ENCODE measurements at regions not wholly inside any gene's neighbourhood (a gene's known extent, or its start where the extent isn't known, plus 50 kb on each side); places are given as distances from the start of the nearest gene placed in this dataset.
"Not testable (repeated sequence)": the region's sequence is repeated elsewhere in the genome, so short reads cannot be mapped to it uniquely, and the experiment has no call there.

GRCh38 chr2:111344590-111344989 is 223.9 kb downstream of the BCL2L11 start:
- H3K4me3 ChIP-seq; intact Hi-C loops (cut with DNase I; ENCODE audit: low total_unique reads): not testable (repeated sequence)
- 31 to 45% methylated on average over 1 to 2 of the region's 2 CpGs for WGBS, 2 donors

DNA sequence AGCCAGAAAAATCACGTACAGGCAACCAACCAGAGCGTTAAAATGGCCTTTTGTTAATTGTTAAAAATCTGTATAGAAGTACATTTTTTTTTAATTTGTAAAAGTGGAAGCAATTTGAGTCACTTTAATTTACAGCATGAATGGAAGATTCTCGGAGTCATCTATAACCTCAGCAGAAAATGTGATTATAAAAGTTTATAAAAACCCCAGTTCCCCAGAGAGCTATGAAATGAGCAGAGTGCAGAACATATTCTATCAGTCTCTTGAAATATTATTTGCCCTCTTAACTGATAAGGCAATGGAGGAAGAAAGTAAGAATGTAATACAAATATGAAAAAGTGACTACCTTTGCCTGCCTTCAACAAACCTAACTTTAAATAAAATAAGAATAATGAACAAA is 224.7 kb downstream of the BCL2L11 start:
- 60 to 75% methylated on average over 1 to 2 of the region's 3 CpGs for WGBS, 2 donors
- DNase-seq, result not testable (repeated sequence)

More at GRCh38 chr2:111344590-111344989, 223.9 kb downstream of the BCL2L11 start:
- not testable (repeated sequence) for H3K27me3 ChIP-seq; H3K4me1 ChIP-seq; H3K27ac ChIP-seq; DNase-seq; H3K9me3 ChIP-seq; H3K36me3 ChIP-seq (ENCODE audit: low read depth, missing control alignments)

DNA sequence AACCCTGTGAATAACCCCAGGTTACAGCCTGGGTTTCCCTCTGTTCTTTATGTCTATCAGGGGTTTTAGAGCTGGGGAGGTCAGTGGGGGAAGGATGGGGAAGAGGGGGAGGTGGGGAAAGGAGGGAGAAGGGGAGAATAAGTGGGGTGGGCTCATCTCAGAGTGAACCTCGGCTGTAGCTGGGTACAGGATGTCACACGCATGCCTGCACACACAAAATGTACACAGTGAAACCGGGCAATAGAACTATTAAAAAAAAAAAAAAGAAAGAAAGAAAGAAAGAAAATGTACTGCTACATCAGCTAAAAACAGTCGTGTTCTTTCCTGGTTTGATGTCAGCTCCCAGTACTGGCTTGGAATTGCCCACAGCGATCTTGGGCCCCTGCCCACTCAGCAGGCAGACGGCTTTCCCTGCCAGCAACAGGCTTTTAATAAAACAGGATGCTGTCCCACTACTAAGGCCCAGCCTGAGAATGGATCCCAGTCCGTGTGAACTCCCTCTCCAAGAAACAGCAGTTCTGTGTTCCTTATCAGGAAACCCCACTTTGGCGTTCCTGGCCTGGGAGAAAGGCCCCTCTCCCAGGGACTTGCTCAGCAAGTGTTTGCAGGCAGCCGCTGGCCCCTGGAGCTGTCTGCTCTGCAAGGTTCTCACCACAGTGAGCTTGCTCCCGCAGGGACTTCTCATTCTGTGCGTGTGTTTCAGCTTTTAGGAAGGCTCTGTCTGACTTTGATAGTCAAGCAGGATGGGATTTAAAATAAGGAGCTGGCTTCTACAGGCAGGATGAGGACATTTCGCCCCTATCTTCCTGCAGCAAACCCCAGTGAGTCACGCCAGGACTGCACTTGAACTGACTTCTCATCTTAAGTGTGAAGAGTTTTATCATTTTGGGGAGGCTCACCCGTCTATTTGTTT is 225.6 kb downstream of the BCL2L11 start:
- DNase-seq, result peak; percentile 31
- H3K27ac ChIP-seq; H3K27me3 ChIP-seq; H3K9me3 ChIP-seq; intact Hi-C loops (cut with DNase I; ENCODE audit: low total_unique reads); H3K4me3 ChIP-seq; H3K36me3 ChIP-seq (ENCODE audit: low read depth, missing control alignments); H3K4me1 ChIP-seq: not testable (repeated sequence)
- 12 to 32% methylated on average over 6 to 8 of the region's 14 CpGs for WGBS, 2 donors

More for the DNA sequence above, 224.7 kb downstream of the BCL2L11 start:
- H3K9me3 ChIP-seq; H3K27ac ChIP-seq; intact Hi-C loops (cut with DNase I; ENCODE audit: low total_unique reads); H3K27me3 ChIP-seq; H3K4me3 ChIP-seq; H3K36me3 ChIP-seq (ENCODE audit: low read depth, missing control alignments); H3K4me1 ChIP-seq: not testable (repeated sequence)

GRCh38 chr2:111347695-111348094 is 227.0 kb downstream of the BCL2L11 start:
- H3K9me3 ChIP-seq; H3K4me3 ChIP-seq; DNase-seq; H3K4me1 ChIP-seq; intact Hi-C loops (cut with DNase I; ENCODE audit: low total_unique reads); H3K27me3 ChIP-seq; H3K27ac ChIP-seq; H3K36me3 ChIP-seq (ENCODE audit: low read depth, missing control alignments): not testable (repeated sequence)
- no CpG with 5 or more reads among the region's 1 CpG for WGBS, 2 donors

- H3K27me3 ChIP-seq; H3K9me3 ChIP-seq; H3K27ac ChIP-seq; H3K36me3 ChIP-seq (ENCODE audit: low read depth, missing control alignments); H3K4me1 ChIP-seq; H3K4me3 ChIP-seq; intact Hi-C loops (cut with DNase I; ENCODE audit: low total_unique reads); DNase-seq: not testable (repeated sequence)
- WGBS, 2 donors, result no CpG with 5 or more reads among the region's 7 CpGs
These were observed 227.6 kb downstream of the BCL2L11 start for GRCh38 chr2:111348316-111348715.

- H3K27ac ChIP-seq; intact Hi-C loops (cut with DNase I; ENCODE audit: low total_unique reads); H3K27me3 ChIP-seq; H3K36me3 ChIP-seq (ENCODE audit: low read depth, missing control alignments); H3K4me3 ChIP-seq; H3K4me1 ChIP-seq; H3K9me3 ChIP-seq: not testable (repeated sequence)
- DNase-seq, result peak; percentile 14
- 27 to 50% methylated on average over 4 to 7 of the region's 13 CpGs for WGBS, 2 donors
These were observed 234.5 kb downstream of the BCL2L11 start for GRCh38 chr2:111355022-111355817.

DNA sequence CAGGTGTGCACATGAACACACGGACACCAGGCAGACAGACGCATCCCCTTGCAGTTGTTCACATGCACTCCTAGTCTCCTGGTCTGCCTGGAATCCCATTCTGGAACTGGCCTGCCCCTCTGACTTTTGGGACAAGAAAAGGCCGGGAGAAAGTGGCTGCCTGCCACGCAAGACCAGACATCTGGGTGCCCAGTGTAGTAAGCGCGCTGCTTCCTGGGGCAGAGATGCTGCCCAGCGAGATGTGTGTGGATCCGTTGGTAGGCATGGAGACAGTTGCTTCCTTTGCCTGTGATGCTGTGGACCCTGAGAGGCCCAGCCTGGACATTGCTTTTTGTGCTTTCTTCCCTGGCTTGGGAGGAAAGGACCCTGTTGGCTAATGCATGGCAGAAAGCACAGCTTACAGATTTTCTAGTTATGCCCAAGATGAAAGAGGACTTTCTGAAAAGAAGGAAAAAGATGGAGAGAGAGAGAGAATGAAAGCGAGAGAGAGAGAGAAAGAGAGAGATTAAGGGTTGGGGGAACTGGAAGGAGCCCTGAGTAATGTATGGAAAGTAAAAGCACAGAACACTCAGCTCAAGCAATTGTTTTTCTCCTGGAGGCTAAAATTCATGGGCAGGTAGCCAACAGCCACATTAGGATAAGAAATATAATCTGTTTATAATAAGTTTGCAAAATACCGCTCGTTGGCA is 235.3 kb downstream of the BCL2L11 start:
- H3K4me1 ChIP-seq; H3K27me3 ChIP-seq; H3K36me3 ChIP-seq (ENCODE audit: low read depth, missing control alignments); DNase-seq; H3K4me3 ChIP-seq; H3K9me3 ChIP-seq; intact Hi-C loops (cut with DNase I; ENCODE audit: low total_unique reads); H3K27ac ChIP-seq: not testable (repeated sequence)
- WGBS, 2 donors, result 79 to 100% methylated on average over 2 to 10 of the region's 11 CpGs

- WGBS, 2 donors, result 10 to 48% methylated on average over 2 to 5 of the region's 6 CpGs
- H3K27ac ChIP-seq, result not testable (repeated sequence)
These were observed 235.9 kb downstream of the BCL2L11 start for GRCh38 chr2:111356512-111357031.

DNA sequence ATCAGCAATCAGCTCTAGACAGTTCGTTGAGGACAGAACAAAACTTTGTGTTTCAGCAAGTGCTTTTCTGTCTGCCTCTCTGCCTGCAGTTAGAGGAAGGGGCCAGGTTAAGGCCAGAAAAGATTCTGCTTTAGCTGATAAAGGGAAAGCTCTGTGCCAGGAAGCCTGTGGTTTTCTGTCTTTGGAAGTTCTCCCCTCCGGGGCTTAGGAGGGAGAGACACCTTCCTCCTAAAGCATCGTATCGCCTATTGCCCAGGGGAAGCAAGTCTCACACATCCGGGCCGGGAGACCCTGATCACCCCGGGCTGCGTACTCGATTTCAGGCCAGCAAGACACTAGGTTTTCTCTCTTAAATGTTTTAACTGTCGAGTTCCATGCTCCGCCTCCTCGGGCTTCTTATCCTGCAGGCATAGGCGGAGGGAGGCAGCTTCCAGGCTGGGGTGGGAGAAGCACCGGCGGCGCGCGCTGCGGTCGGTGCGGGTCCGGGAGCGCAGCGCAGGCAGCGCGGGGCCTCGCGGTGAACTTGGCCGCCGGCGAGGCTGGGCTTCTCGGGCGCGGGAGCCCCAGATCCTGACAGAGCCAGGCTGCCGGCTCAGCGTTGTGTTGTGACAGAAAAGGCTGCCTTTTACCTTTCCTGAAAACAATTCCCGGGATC is 245.4 kb downstream of the BCL2L11 start:
- H3K9me3 ChIP-seq; intact Hi-C loops (cut with DNase I; ENCODE audit: low total_unique reads); H3K36me3 ChIP-seq (ENCODE audit: low read depth, missing control alignments); H3K27ac ChIP-seq; H3K4me1 ChIP-seq; H3K27me3 ChIP-seq: not testable (repeated sequence)
- WGBS, 2 donors, result 1 to 8% methylated on average over 24 to 35 of the region's 37 CpGs
- peak; percentile 26 for DNase-seq
- H3K4me3 ChIP-seq, result peak overlapping the region; percentile 15 to 20

More at GRCh38 chr2:111356512-111357031, 235.9 kb downstream of the BCL2L11 start:
- H3K36me3 ChIP-seq (ENCODE audit: low read depth, missing control alignments); H3K4me3 ChIP-seq; intact Hi-C loops (cut with DNase I; ENCODE audit: low total_unique reads); H3K4me1 ChIP-seq; H3K9me3 ChIP-seq; H3K27me3 ChIP-seq: not testable (repeated sequence)
- DNase-seq, result peak; percentile 78

GRCh38 chr2:111366641-111367029 is 245.9 kb downstream of the BCL2L11 start:
- DNase-seq; H3K27me3 ChIP-seq; intact Hi-C loops (cut with DNase I; ENCODE audit: low total_unique reads); H3K9me3 ChIP-seq; H3K27ac ChIP-seq; H3K4me1 ChIP-seq; H3K36me3 ChIP-seq (ENCODE audit: low read depth, missing control alignments): not testable (repeated sequence)
- WGBS, 2 donors, result 35 to 41% methylated on average over 9 to 13 of the region's 14 CpGs
- H3K4me3 ChIP-seq, result peak overlapping the region in 1 of 2 donors; percentile 20

- H3K27ac ChIP-seq; H3K9me3 ChIP-seq; H3K4me3 ChIP-seq; H3K27me3 ChIP-seq; DNase-seq; intact Hi-C loops (cut with DNase I; ENCODE audit: low total_unique reads); H3K36me3 ChIP-seq (ENCODE audit: low read depth, missing control alignments); H3K4me1 ChIP-seq: not testable (repeated sequence)
- 64% methylated on average over 3 of the region's 3 CpGs for WGBS, 2 donors
These were observed 246.4 kb downstream of the BCL2L11 start for GRCh38 chr2:111367080-111367479.
